ENCODE measurements at regions not wholly inside any gene's neighbourhood (a gene's known extent, or its start where the extent isn't known, plus 50 kb on each side); places are given as distances from the start of the nearest gene placed in this dataset.

- TF ChIP-seq PPARD (CRISPR knock-in tag; IDR thresholded peaks at IDR 0.05) (no peak), MEIS2 (IDR thresholded peaks at IDR 0.05; ENCODE audit: partially characterized antibody) (peak; percentile 5), RFX1 (IDR thresholded peaks at IDR 0.05) (no peak), SIX5 (IDR thresholded peaks at IDR 0.05; ENCODE audit: borderline replicate concordance in 1 of 2, insufficient read depth in 1 of 2, low read depth in 1 of 2, low read length in 2 of 2) (no peak), ZNF124 (CRISPR knock-in tag; IDR thresholded peaks at IDR 0.05) (no peak), MED1 (CRISPR knock-in tag; IDR thresholded peaks at IDR 0.05; ENCODE audit: borderline replicate concordance) (no peak), HMG20B (CRISPR knock-in tag; IDR thresholded peaks at IDR 0.05) (no peak), KLF10 (CRISPR knock-in tag; IDR thresholded peaks at IDR 0.05) (no peak), ILF3 (IDR thresholded peaks at IDR 0.05; ENCODE audit: borderline replicate concordance) (no peak), DIDO1 (tag; IDR thresholded peaks at IDR 0.05; ENCODE audit: low read depth) (no peak), NELFE (IDR thresholded peaks at IDR 0.05; ENCODE audit: insufficient read depth, insufficient read length) (no peak), ZC3H11A (IDR thresholded peaks at IDR 0.05; ENCODE audit: low read depth, low read length) (no peak), NFYB (IDR thresholded peaks at IDR 0.05; ENCODE audit: extremely low read depth, insufficient read length) (peak; percentile 71), RAD51 (IDR thresholded peaks at IDR 0.05; ENCODE audit: borderline replicate concordance, low read depth) (peak; percentile 97)
- TF ChIP-seq, protein P1, sequence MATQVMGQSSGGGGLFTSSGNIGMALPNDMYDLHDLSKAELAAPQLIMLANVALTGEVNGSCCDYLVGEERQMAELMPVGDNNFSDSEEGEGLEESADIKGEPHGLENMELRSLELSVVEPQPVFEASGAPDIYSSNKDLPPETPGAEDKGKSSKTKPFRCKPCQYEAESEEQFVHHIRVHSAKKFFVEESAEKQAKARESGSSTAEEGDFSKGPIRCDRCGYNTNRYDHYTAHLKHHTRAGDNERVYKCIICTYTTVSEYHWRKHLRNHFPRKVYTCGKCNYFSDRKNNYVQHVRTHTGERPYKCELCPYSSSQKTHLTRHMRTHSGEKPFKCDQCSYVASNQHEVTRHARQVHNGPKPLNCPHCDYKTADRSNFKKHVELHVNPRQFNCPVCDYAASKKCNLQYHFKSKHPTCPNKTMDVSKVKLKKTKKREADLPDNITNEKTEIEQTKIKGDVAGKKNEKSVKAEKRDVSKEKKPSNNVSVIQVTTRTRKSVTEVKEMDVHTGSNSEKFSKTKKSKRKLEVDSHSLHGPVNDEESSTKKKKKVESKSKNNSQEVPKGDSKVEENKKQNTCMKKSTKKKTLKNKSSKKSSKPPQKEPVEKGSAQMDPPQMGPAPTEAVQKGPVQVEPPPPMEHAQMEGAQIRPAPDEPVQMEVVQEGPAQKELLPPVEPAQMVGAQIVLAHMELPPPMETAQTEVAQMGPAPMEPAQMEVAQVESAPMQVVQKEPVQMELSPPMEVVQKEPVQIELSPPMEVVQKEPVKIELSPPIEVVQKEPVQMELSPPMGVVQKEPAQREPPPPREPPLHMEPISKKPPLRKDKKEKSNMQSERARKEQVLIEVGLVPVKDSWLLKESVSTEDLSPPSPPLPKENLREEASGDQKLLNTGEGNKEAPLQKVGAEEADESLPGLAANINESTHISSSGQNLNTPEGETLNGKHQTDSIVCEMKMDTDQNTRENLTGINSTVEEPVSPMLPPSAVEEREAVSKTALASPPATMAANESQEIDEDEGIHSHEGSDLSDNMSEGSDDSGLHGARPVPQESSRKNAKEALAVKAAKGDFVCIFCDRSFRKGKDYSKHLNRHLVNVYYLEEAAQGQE (IDR thresholded peaks at IDR 0.05; ENCODE audit: borderline replicate concordance), result peak; percentile 80
- TF ChIP-seq, protein P1 (CRISPR knock-in tag; IDR thresholded peaks at IDR 0.05; ENCODE audit: low read depth), result no peak
- TF ChIP-seq, protein P2, sequence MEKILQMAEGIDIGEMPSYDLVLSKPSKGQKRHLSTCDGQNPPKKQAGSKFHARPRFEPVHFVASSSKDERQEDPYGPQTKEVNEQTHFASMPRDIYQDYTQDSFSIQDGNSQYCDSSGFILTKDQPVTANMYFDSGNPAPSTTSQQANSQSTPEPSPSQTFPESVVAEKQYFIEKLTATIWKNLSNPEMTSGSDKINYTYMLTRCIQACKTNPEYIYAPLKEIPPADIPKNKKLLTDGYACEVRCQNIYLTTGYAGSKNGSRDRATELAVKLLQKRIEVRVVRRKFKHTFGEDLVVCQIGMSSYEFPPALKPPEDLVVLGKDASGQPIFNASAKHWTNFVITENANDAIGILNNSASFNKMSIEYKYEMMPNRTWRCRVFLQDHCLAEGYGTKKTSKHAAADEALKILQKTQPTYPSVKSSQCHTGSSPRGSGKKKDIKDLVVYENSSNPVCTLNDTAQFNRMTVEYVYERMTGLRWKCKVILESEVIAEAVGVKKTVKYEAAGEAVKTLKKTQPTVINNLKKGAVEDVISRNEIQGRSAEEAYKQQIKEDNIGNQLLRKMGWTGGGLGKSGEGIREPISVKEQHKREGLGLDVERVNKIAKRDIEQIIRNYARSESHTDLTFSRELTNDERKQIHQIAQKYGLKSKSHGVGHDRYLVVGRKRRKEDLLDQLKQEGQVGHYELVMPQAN (IDR thresholded peaks at IDR 0.05; ENCODE audit: borderline replicate concordance), result no peak
These were observed 122.3 kb downstream of the CEBPB start (continued) for GRCh38 chr20:50312682-50313521.

Measured in K562 (cell line).